Esophagus muscularis mucosa (tissue), 4 donors: ENCODE measurements at regions not wholly inside any gene's neighbourhood (a gene's known extent, or its start where the extent isn't known, plus 50 kb on each side); places are given as distances from the start of the nearest gene placed in this dataset.

ENCODE experiments used
- DNase-seq: peaks from one replicate; pipeline ENCODE4 v3.0.0-alpha.2; 2017; ENCODE audit errors: extremely low spot score
- H3K27ac ChIP-seq, 4 donors: fragments of 200-600 bp; sonication (generic); replicated peaks in 1 of 4; 1 replicate in 3 of 4; 2 replicates in 1 of 4; pipeline ENCODE4 v1.5.1; 2016 to 2019; ENCODE audit warnings: mild to moderate bottlenecking in 1 of 4
- H3K27me3 ChIP-seq, 4 donors: fragments of 200-600 bp; sonication (generic); one replicate each; pipeline versions ENCODE4 v1.5.1 to v1.6.0; 2016 to 2019
- H3K36me3 ChIP-seq, 4 donors: fragments of 200-600 bp; sonication (generic); one replicate each; pipeline ENCODE4 v1.5.1; 2016 to 2019
- H3K4me1 ChIP-seq, 4 donors: fragments of 200-600 bp; sonication (generic); one replicate each; pipeline ENCODE4 v1.5.1; 2016 to 2019
- H3K4me3 ChIP-seq, 4 donors: fragments of 200-600 bp; sonication (generic); 1 replicate in 2 of 4; 2 replicates in 2 of 4; pipeline ENCODE4 v1.5.1; 2016 to 2019; ENCODE audit warnings: mild to moderate bottlenecking in 4 of 4, moderate library complexity in 1 of 4
- H3K9me3 ChIP-seq, 4 donors: fragments of 200-600 bp; sonication (generic); 1 replicate in 3 of 4; 2 replicates in 1 of 4; pipeline ENCODE4 v1.5.1; 2016 to 2019
- CTCF ChIP-seq, 3 experiments: fragments of 200-600 bp in 2 of 3; fragments of 450-650 bp in 1 of 3; sonication (generic) in 2 of 3; IDR thresholded peaks; one replicate each; pipeline ENCODE4 v1.5.1; 2017 to 2019; ENCODE audit warnings: antibody characterized with exemption in 3 of 3, mild to moderate bottlenecking in 2 of 3, moderate library complexity in 1 of 3
- EP300 ChIP-seq: sonication (generic); formaldehyde crosslinking; IDR thresholded peaks from one replicate; pipeline ENCODE4 v1.6.1; 2017; ENCODE audit warnings: antibody characterized with exemption
- POLR2A ChIP-seq: fragments of 450-650 bp; IDR thresholded peaks from one replicate; pipeline ENCODE4 v1.6.1; 2017; ENCODE audit warnings: antibody characterized with exemption, moderate library complexity, mild to moderate bottlenecking, low read depth
- POLR2AphosphoS5 ChIP-seq, 2 donors: sonication (generic); formaldehyde crosslinking; IDR thresholded peaks; one replicate each; pipeline ENCODE4 v1.6.1; 2017; ENCODE audit warnings: antibody characterized with exemption in 2 of 2
- WGBS: methylation state at CpG from one replicate; pipeline ENCODE4 v1.1.5; 2018; 5-methylcytosine and 5-hydroxymethylcytosine counted together
- intact Hi-C: fragments of 100-400 bp; cut with DNase I; formaldehyde crosslinking; loops from one replicate; pipeline ENCODE4 v1.15.1; 2023

GRCh38 chr15:94829887-94830884 is 598.8 kb downstream of the MCTP2 start:
- intact Hi-C loops = no loop called here
- peaks cover 0 to 3% (median 0%) of the 10 kb centered on the region in 4 donors for H3K9me3 ChIP-seq
- 88% methylated on average over 14 of the region's 15 CpGs for WGBS
- no peaks in the 10 kb centered on the region for H3K36me3 ChIP-seq
- no peak overlapping the region for H3K27ac ChIP-seq
- no peaks in the 10 kb centered on the region for H3K4me1 ChIP-seq
- no peak for DNase-seq
- no peaks in the 10 kb centered on the region for H3K27me3 ChIP-seq
- H3K4me3 ChIP-seq = no peak overlapping the region
- no peak for TF ChIP-seq POLR2A
- no peak for TF ChIP-seq POLR2AphosphoS5 (IDR thresholded peaks at IDR 0.05)
- TF ChIP-seq EP300 = no peak
- TF ChIP-seq CTCF (IDR thresholded peaks at IDR 0.05) = no peak

- Histone ChIP-seq H3K4me1 (peaks cover 0 to 16% (median 14%) of the 10 kb centered on the region in 4 donors), H3K27ac (no peak overlapping the region), H3K27me3 (no peaks in the 10 kb centered on the region), H3K36me3 (no peaks in the 10 kb centered on the region), H3K4me3 (no peak overlapping the region), H3K9me3 (peaks cover 0 to 3% (median 0%) of the 10 kb centered on the region in 4 donors)
- WGBS = 94% methylated on average over 3 of the region's 3 CpGs
- TF ChIP-seq POLR2AphosphoS5 (IDR thresholded peaks at IDR 0.05) (no peak), CTCF (IDR thresholded peaks at IDR 0.05) (no peak), POLR2A (no peak), EP300 (no peak)
- no peak for DNase-seq
- intact Hi-C loops = no loop called here
These were observed 602.6 kb downstream of the MCTP2 start for GRCh38 chr15:94834000-94834399.

- Histone ChIP-seq H3K4me3 (no peak overlapping the region), H3K36me3 (no peaks in the 10 kb centered on the region), H3K9me3 (peaks cover 0 to 3% (median 0%) of the 10 kb centered on the region in 4 donors), H3K27ac (no peak overlapping the region), H3K4me1 (peaks cover 0 to 21% (median 17%) of the 10 kb centered on the region in 4 donors), H3K27me3 (no peaks in the 10 kb centered on the region)
- TF ChIP-seq EP300 (no peak), POLR2A (no peak), CTCF (IDR thresholded peaks at IDR 0.05) (no peak), POLR2AphosphoS5 (IDR thresholded peaks at IDR 0.05) (no peak)
- intact Hi-C loops = no loop called here
- no peak for DNase-seq
- WGBS = 86% methylated on average over 1 of the region's 1 CpG
These were observed 603.1 kb downstream of the MCTP2 start for GRCh38 chr15:94834494-94834893.

- Histone ChIP-seq H3K4me3 (no peak overlapping the region), H3K27me3 (no peaks in the 10 kb centered on the region), H3K4me1 (peaks cover 0 to 38% (median 37%) of the 10 kb centered on the region in 4 donors), H3K36me3 (no peaks in the 10 kb centered on the region), H3K27ac (peak overlapping the region in 1 of 4 donors; percentile 6), H3K9me3 (peaks cover 0 to 8% (median 0%) of the 10 kb centered on the region in 4 donors)
- intact Hi-C loops = no loop called here
- no peak for DNase-seq
- WGBS = 37% methylated on average over 1 of the region's 1 CpG
- TF ChIP-seq CTCF (IDR thresholded peaks at IDR 0.05) = no peak
- no peak for TF ChIP-seq POLR2A
- no peak for TF ChIP-seq POLR2AphosphoS5 (IDR thresholded peaks at IDR 0.05)
- no peak for TF ChIP-seq EP300
These were observed 606.9 kb downstream of the MCTP2 start for GRCh38 chr15:94838281-94838680.
